ENCODE measurements at regions not wholly inside any gene's neighbourhood (a gene's known extent, or its start where the extent isn't known, plus 50 kb on each side); places are given as distances from the start of the nearest gene placed in this dataset.

DNA sequence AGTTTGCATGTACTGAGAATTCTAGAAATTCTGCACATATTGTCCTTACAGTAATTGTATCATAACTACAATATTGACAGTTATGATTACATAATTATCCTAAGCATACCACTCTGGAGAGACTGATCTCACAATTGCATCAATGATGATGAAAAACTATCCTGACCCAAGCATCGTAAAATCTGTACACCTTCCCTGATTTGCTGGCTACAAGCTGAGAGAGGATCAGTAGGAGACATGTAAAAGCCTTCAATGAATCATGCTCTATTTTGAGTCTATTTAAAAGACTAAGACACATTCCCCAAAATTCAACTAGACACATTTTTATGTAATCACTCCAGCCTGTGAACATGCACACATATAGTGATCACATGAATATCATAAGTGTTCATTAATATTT is 1833.8 kb downstream of the EFNA5 start:
- Histone ChIP-seq H3K9me3 (ENCODE audit: control extremely low read depth in 1 of 3, control insufficient read depth in 2 of 3, insufficient read depth in 1 of 3, low read length in 2 of 3) (peaks cover 0 to 7% (median 1%) of the 10 kb centered on the region in 3 donors), H4K20me1 (ENCODE audit: control insufficient read depth, insufficient read depth, low read length, poor library complexity, severe bottlenecking) (no peaks in the 10 kb centered on the region), H3K4me2 (replicated peaks; ENCODE audit: low read depth, low read length, poor library complexity, severe bottlenecking) (no peak overlapping the region), H3K36me3 (replicated peaks in 1 of 2; ENCODE audit: control extremely low read depth in 1 of 2, control insufficient read depth in 1 of 2, extremely low read depth in 1 of 2, insufficient read depth in 2 of 2, low read length in 1 of 2) (no peaks in the 10 kb centered on the region), H3K27ac (ENCODE audit: low read length in 2 of 2) (no peak overlapping the region), H3K9ac (ENCODE audit: low read length) (no peak overlapping the region), H3K27me3 (replicated peaks in 1 of 4; ENCODE audit: control extremely low read depth in 1 of 4, control insufficient read depth in 3 of 4, insufficient read depth in 4 of 4, low read length in 3 of 4) (no peaks in the 10 kb centered on the region), H3K4me1 (ENCODE audit: control insufficient read depth in 2 of 2, insufficient read depth in 2 of 2, low read length in 2 of 2) (no peaks in the 10 kb centered on the region), H3K79me2 (ENCODE audit: control insufficient read depth, insufficient read depth, low read length) (no peaks in the 10 kb centered on the region), H2AFZ (ENCODE audit: insufficient read depth, low read depth, low read length, poor library complexity, severe bottlenecking) (no peak overlapping the region), H3K4me3 (ENCODE audit: control extremely low read depth in 1 of 5, extremely low read depth in 1 of 5, insufficient read depth in 1 of 5, low read depth in 2 of 5, low read length in 4 of 5) (no peak overlapping the region)
- CTCF ChIA-PET, result no interaction called here
- no CpG with 5 or more reads among the region's 1 CpG for WGBS (ENCODE audit: insufficient coverage)
- H3K4me3 Mint-ChIP-seq, result no peak overlapping the region
- H3K27me3 Mint-ChIP-seq, result no peaks in the 10 kb centered on the region
- ATAC-seq (ENCODE audit: low read depth) (no peak), DNase-seq (no peak)
- H3K9me3 Mint-ChIP-seq (ENCODE audit: insufficient read depth), result peaks cover 6% of the 10 kb centered on the region
- TF ChIP-seq EZH2 (IDR thresholded peaks at IDR 0.05; ENCODE audit: borderline replicate concordance, insufficient read depth, low read depth, low read length, poor library complexity, severe bottlenecking), result no peak
- TF ChIP-seq, protein P1, sequence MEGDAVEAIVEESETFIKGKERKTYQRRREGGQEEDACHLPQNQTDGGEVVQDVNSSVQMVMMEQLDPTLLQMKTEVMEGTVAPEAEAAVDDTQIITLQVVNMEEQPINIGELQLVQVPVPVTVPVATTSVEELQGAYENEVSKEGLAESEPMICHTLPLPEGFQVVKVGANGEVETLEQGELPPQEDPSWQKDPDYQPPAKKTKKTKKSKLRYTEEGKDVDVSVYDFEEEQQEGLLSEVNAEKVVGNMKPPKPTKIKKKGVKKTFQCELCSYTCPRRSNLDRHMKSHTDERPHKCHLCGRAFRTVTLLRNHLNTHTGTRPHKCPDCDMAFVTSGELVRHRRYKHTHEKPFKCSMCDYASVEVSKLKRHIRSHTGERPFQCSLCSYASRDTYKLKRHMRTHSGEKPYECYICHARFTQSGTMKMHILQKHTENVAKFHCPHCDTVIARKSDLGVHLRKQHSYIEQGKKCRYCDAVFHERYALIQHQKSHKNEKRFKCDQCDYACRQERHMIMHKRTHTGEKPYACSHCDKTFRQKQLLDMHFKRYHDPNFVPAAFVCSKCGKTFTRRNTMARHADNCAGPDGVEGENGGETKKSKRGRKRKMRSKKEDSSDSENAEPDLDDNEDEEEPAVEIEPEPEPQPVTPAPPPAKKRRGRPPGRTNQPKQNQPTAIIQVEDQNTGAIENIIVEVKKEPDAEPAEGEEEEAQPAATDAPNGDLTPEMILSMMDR (IDR thresholded peaks at IDR 0.05), result no peak
- H3K27ac Mint-ChIP-seq, result no peak overlapping the region
- H3K4me1 Mint-ChIP-seq, result no peaks in the 10 kb centered on the region
- intact Hi-C loops (cut with micrococcal nuclease), result no loop called here
- POLR2A ChIA-PET, result no interaction called here

DNA sequence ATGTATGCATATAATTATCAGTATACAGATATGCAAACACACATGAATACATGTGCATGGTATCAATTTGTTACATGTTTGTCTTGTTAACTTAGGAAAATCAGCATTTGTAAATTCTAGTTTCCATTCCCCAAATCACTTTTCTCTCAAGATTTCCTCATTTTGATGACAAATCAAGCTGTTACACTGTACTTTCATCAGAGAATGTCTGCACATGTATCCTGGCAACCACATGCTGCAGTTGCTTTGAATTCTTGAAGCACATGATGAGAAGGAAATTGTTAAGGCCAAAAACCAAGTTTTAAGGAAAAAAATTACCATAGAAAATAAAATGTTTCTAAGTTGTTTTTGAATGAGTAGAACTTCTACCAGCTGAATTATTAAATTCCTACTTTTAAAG is 1834.5 kb downstream of the EFNA5 start:
- H3K9me3 ChIP-seq (ENCODE audit: control extremely low read depth in 1 of 3, control insufficient read depth in 2 of 3, insufficient read depth in 1 of 3, low read length in 2 of 3), result peaks cover 0 to 7% (median 1%) of the 10 kb centered on the region in 3 donors
- H3K79me2 ChIP-seq (ENCODE audit: control insufficient read depth, insufficient read depth, low read length), result no peaks in the 10 kb centered on the region
- H3K27ac ChIP-seq (ENCODE audit: low read length in 2 of 2), result no peak overlapping the region
- no peaks in the 10 kb centered on the region for H3K4me1 Mint-ChIP-seq
- no peak overlapping the region for H3K4me2 ChIP-seq (replicated peaks; ENCODE audit: low read depth, low read length, poor library complexity, severe bottlenecking)
- ATAC-seq (ENCODE audit: low read depth), result no peak
- POLR2A ChIA-PET, result no interaction called here
- intact Hi-C loops (cut with micrococcal nuclease), result no loop called here
- no peak overlapping the region for H3K4me3 ChIP-seq (ENCODE audit: control extremely low read depth in 1 of 5, extremely low read depth in 1 of 5, insufficient read depth in 1 of 5, low read depth in 2 of 5, low read length in 4 of 5)
- H3K4me3 Mint-ChIP-seq, result no peak overlapping the region
- H3K27me3 Mint-ChIP-seq, result no peaks in the 10 kb centered on the region
- no peak overlapping the region for H2AFZ ChIP-seq (ENCODE audit: insufficient read depth, low read depth, low read length, poor library complexity, severe bottlenecking)
- H3K9ac ChIP-seq (ENCODE audit: low read length), result no peak overlapping the region
- no peaks in the 10 kb centered on the region for H3K36me3 ChIP-seq (replicated peaks in 1 of 2; ENCODE audit: control extremely low read depth in 1 of 2, control insufficient read depth in 1 of 2, extremely low read depth in 1 of 2, insufficient read depth in 2 of 2, low read length in 1 of 2)
- no peaks in the 10 kb centered on the region for H3K27me3 ChIP-seq (replicated peaks in 1 of 4; ENCODE audit: control extremely low read depth in 1 of 4, control insufficient read depth in 3 of 4, insufficient read depth in 4 of 4, low read length in 3 of 4)
- no peak for DNase-seq
- H3K27ac Mint-ChIP-seq, result no peak overlapping the region
- no peaks in the 10 kb centered on the region for H3K4me1 ChIP-seq (ENCODE audit: control insufficient read depth in 2 of 2, insufficient read depth in 2 of 2, low read length in 2 of 2)
- H3K9me3 Mint-ChIP-seq (ENCODE audit: insufficient read depth), result peaks cover 6% of the 10 kb centered on the region
- H4K20me1 ChIP-seq (ENCODE audit: control insufficient read depth, insufficient read depth, low read length, poor library complexity, severe bottlenecking), result no peaks in the 10 kb centered on the region
- CTCF ChIA-PET, result no interaction called here
- TF ChIP-seq, protein P1 (IDR thresholded peaks at IDR 0.05), result no peak
- TF ChIP-seq EZH2 (IDR thresholded peaks at IDR 0.05; ENCODE audit: borderline replicate concordance, insufficient read depth, low read depth, low read length, poor library complexity, severe bottlenecking), result no peak
